ENCODE measurements at regions not wholly inside any gene's neighbourhood (a gene's known extent, or its start where the extent isn't known, plus 50 kb on each side); places are given as distances from the start of the nearest gene placed in this dataset.

DNA sequence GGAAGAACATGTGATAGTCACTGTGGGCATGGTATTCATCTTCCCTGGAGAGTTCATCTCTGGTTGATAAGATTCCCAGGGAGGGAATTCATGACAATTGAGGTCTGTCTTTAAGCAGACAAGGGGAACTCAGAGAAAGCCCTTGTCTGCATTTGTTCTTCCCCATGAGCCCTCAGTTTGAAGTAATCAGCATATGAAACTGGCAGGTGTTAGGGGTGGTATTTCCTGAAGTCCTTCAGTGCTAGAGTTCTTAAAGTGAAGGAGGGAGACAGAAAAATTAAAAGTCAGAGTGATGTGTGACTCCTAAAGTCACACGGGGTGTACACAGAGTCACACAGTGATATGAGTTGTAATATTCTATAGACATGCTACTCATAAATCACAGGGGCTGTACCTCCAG is 60.6 kb upstream of the SYK start:
- intact Hi-C loops (cut with DNase I): no loop called here
- TF ChIP-seq POLR2A (IDR thresholded peaks at IDR 0.05) (no peak), CTCF (IDR thresholded peaks at IDR 0.05) (no peak)
- Histone ChIP-seq H3K27ac (no peak overlapping the region), H3K36me3 (no peaks in the 10 kb centered on the region), H3K4me1 (no peaks in the 10 kb centered on the region), H3K4me3 (no peak overlapping the region), H3K27me3 (no peaks in the 10 kb centered on the region), H3K9me3 (peaks cover 0 to 12% (median 0%) of the 10 kb centered on the region in 12 donors)
- DNase-seq (no peak), ATAC-seq (no peak)
- 75 to 90% (median 86%) methylated on average over 1 of the region's 1 CpG for WGBS, 4 donors

GRCh38 chr9:90737742-90738141 is 63.9 kb upstream of the SYK start:
- H3K36me3 ChIP-seq: no peaks in the 10 kb centered on the region
- no peaks in the 10 kb centered on the region for H3K4me1 ChIP-seq
- 75 to 88% (median 83%) methylated on average over 1 of the region's 1 CpG for WGBS, 4 donors
- DNase-seq: no peak
- no peak for ATAC-seq
- no peak overlapping the region for H3K4me3 ChIP-seq
- TF ChIP-seq POLR2A (IDR thresholded peaks at IDR 0.05) (no peak), CTCF (IDR thresholded peaks at IDR 0.05) (no peak)
- no peak overlapping the region for H3K27ac ChIP-seq
- peaks cover 0 to 12% (median 0%) of the 10 kb centered on the region in 12 donors for H3K9me3 ChIP-seq
- intact Hi-C loops (cut with DNase I): no loop called here
- H3K27me3 ChIP-seq: no peaks in the 10 kb centered on the region

DNA sequence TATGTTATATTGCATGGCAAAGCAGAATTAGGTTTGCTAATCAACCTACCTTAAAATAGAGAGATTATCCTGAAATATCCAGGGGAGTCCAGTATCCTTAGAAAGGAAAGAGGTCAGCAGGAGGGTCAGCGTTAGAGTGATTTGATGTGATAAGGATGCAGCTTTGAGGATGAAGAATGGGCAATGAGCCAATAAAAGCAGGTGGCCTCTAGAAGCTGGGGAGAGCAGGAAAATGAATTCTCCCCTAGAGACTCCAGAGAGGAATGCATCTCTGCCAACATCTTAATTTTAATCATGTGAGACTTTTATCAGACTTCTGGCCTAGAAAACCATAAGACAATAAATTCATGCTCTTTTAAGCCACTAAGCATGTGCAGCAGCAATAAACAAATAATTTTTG is 65.7 kb upstream of the SYK start:
- intact Hi-C loops (cut with DNase I): no loop called here
- H3K4me3 ChIP-seq: no peak overlapping the region
- no peaks in the 10 kb centered on the region for H3K36me3 ChIP-seq
- DNase-seq (no peak), ATAC-seq (no peak)
- H3K27ac ChIP-seq: no peak overlapping the region
- 15 to 32% (median 21%) methylated on average over 1 of the region's 1 CpG for WGBS, 4 donors
- H3K4me1 ChIP-seq: no peaks in the 10 kb centered on the region
- no peak for TF ChIP-seq CTCF (IDR thresholded peaks at IDR 0.05)
- no peak for TF ChIP-seq POLR2A (IDR thresholded peaks at IDR 0.05)
- H3K9me3 ChIP-seq: peaks cover 0 to 12% (median 0%) of the 10 kb centered on the region in 12 donors
- peaks cover 0 to 15% (median 0%) of the 10 kb centered on the region in 9 donors for H3K27me3 ChIP-seq

DNA sequence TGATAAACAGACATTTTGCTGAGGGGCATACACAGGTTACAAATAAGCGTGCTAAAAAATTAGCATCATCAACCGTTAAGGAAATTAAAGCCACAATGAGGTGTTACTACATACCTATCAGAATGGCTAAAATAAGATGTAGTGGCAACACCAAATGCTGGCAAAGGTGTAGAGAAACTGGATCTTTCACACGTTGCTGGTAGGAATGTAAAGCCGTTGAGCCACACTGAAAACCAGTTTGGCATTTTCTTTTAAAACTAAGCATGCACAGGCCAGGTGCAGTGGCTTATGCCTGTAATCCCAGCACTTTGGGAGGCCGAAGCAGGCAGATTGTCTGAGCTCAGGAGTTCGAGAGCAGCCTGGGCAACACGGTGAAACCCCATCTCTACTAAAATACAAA is 67.0 kb upstream of the SYK start:
- Histone ChIP-seq H3K4me3 (no peak overlapping the region), H3K27me3 (peaks cover 0 to 26% (median 0%) of the 10 kb centered on the region in 9 donors), H3K4me1 (no peaks in the 10 kb centered on the region), H3K27ac (no peak overlapping the region), H3K36me3 (no peaks in the 10 kb centered on the region), H3K9me3 (peaks cover 0 to 11% (median 0%) of the 10 kb centered on the region in 12 donors)
- no peak for ATAC-seq
- no peak for TF ChIP-seq POLR2A (IDR thresholded peaks at IDR 0.05)
- TF ChIP-seq CTCF (IDR thresholded peaks at IDR 0.05): no peak
- WGBS, 4 donors: 84 to 88% (median 86%) methylated on average over 7 of the region's 7 CpGs
- no peak for DNase-seq
- intact Hi-C loops (cut with DNase I): no loop called here
